Esophagus muscularis mucosa (tissue), 3 donors: ENCODE measurements at regions not wholly inside any gene's neighbourhood (a gene's known extent, or its start where the extent isn't known, plus 50 kb on each side); places are given as distances from the start of the nearest gene placed in this dataset.

Source experiments
- POLR2AphosphoS5 ChIP-seq, 2 donors: sonication (generic); formaldehyde crosslinking; IDR thresholded peaks; one replicate each; pipeline ENCODE4 v1.6.1; 2017; ENCODE audit warnings: antibody characterized with exemption in 2 of 2
- TF ChIP-seq, protein P1 (sequence below), 3 experiments: fragments of 200-600 bp in 2 of 3; fragments of 450-650 bp in 1 of 3; sonication (generic) in 2 of 3; IDR thresholded peaks; one replicate each; pipeline ENCODE4 v1.5.1; 2017 to 2019; ENCODE audit warnings: antibody characterized with exemption in 3 of 3, mild to moderate bottlenecking in 2 of 3, moderate library complexity in 1 of 3

DNA sequence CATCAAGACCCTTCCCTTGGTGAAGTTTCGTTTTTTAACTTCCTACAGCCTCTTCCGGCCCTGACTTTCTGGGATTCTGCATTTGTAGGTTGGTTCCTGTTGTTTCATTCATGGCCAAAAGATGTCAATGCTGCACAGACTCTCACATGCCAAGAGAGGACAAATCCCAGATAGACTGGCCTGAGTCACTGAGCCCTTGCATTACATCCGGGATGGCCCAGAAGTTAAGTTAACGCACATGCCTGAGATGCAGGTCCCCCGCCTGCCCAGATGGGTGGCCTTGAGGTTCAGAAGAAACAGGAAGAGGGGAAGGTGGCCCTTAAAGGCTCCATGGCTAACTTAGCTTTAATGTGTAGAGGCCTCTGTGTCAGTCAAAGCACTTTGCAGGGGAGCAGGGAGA, 51.6 kb upstream of the SRGAP3 start:
- TF ChIP-seq POLR2AphosphoS5 (IDR thresholded peaks at IDR 0.05), result no peak
- TF ChIP-seq, protein P1, sequence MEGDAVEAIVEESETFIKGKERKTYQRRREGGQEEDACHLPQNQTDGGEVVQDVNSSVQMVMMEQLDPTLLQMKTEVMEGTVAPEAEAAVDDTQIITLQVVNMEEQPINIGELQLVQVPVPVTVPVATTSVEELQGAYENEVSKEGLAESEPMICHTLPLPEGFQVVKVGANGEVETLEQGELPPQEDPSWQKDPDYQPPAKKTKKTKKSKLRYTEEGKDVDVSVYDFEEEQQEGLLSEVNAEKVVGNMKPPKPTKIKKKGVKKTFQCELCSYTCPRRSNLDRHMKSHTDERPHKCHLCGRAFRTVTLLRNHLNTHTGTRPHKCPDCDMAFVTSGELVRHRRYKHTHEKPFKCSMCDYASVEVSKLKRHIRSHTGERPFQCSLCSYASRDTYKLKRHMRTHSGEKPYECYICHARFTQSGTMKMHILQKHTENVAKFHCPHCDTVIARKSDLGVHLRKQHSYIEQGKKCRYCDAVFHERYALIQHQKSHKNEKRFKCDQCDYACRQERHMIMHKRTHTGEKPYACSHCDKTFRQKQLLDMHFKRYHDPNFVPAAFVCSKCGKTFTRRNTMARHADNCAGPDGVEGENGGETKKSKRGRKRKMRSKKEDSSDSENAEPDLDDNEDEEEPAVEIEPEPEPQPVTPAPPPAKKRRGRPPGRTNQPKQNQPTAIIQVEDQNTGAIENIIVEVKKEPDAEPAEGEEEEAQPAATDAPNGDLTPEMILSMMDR (IDR thresholded peaks at IDR 0.05), result no peak
